H1 (cell line): ENCODE measurements at regions not wholly inside any gene's neighbourhood (a gene's known extent, or its start where the extent isn't known, plus 50 kb on each side); places are given as distances from the start of the nearest gene placed in this dataset.
A peak's percentile ranks its signal among the peaks of the same experiment; 100 is the strongest.

ENCODE experiments used
- CHD1 ChIP-seq: IDR thresholded peaks from 2 replicates; pipeline ENCODE4 v1.6.1; 2012; ENCODE audit warnings: low read depth, low read length, improper control_type of control experiment
- CHD2 ChIP-seq: IDR thresholded peaks from 2 replicates; pipeline ENCODE4 v1.6.1; 2012; ENCODE audit warnings: low read length, improper control_type of control experiment
- CREB1 ChIP-seq: IDR thresholded peaks from 2 replicates; pipeline ENCODE4 v1.6.1; 2012; ENCODE audit warnings: inconsistent platforms
- EGR1 ChIP-seq: IDR thresholded peaks from 2 replicates; pipeline ENCODE4 v1.6.1; 2011; ENCODE audit warnings: low read depth, low read length, borderline replicate concordance
- PHF8 ChIP-seq: fragments of 200-600 bp; sonication (generic); conservative IDR thresholded peaks from 2 replicates; pipeline ENCODE4 v1.7.1; 2012; ENCODE audit warnings: low read depth, mild to moderate bottlenecking, inconsistent platforms, low read length, moderate library complexity
- TAF1 ChIP-seq: IDR thresholded peaks from 2 replicates; pipeline ENCODE4 v1.6.1; 2011; ENCODE audit warnings: mild to moderate bottlenecking, low read depth, low read length
- TF ChIP-seq, protein P1 (sequence below): IDR thresholded peaks from 2 replicates; pipeline ENCODE4 v1.6.1; 2012; ENCODE audit warnings: low read length, inconsistent platforms

GRCh38 chr6:27830600-27831433, 81.4 kb downstream of the OR2B2 start (continued):
- TF ChIP-seq, protein P1, sequence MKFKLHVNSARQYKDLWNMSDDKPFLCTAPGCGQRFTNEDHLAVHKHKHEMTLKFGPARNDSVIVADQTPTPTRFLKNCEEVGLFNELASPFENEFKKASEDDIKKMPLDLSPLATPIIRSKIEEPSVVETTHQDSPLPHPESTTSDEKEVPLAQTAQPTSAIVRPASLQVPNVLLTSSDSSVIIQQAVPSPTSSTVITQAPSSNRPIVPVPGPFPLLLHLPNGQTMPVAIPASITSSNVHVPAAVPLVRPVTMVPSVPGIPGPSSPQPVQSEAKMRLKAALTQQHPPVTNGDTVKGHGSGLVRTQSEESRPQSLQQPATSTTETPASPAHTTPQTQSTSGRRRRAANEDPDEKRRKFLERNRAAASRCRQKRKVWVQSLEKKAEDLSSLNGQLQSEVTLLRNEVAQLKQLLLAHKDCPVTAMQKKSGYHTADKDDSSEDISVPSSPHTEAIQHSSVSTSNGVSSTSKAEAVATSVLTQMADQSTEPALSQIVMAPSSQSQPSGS = peak; percentile 64
- TF ChIP-seq EGR1 (0 out of 2 replicates have a peak, but pooled peaks have one; percentile 24), PHF8 (0 out of 2 replicates have a peak, but pooled peaks have one; percentile 26), CHD1 (peak; percentile 79; the same call in 1 of the 2 replicates), TAF1 (peak; percentile 55), CREB1 (0 out of 2 replicates have a peak, but pooled peaks have one; percentile 9), CHD2 (peak; percentile 43; the same call in 1 of the 2 replicates)
- TF ChIP-seq, all 59 proteins: peak for 14; not testable (repeated sequence) for 45
